Colonic mucosa (tissue), 4 donors: ENCODE measurements at regions not wholly inside any gene's neighbourhood (a gene's known extent, or its start where the extent isn't known, plus 50 kb on each side); places are given as distances from the start of the nearest gene placed in this dataset.
A peak's percentile ranks its signal among the peaks of the same experiment; 100 is the strongest.

Experiments
- DNase-seq: peaks from one replicate; pipeline ENCODE4 v3.0.0-alpha.2; 2020
- H3K27ac ChIP-seq: fragments of 200-600 bp; one replicate; pipeline ENCODE4 v1.8.0; 2021
- H3K27me3 ChIP-seq: fragments of 200-600 bp; one replicate; pipeline ENCODE4 v1.8.0; 2021
- H3K36me3 ChIP-seq: fragments of 200-600 bp; one replicate; pipeline ENCODE4 v1.8.0; 2021
- H3K4me1 ChIP-seq: fragments of 200-600 bp; one replicate; pipeline ENCODE4 v1.8.0; 2021; ENCODE audit warnings: mild to moderate bottlenecking
- H3K4me3 ChIP-seq: fragments of 200-600 bp; one replicate; pipeline ENCODE4 v1.8.0; 2021
- H3K9ac ChIP-seq, 2 donors: one replicate each; pipeline ENCODE4 v1.7.0; 2013; ENCODE audit warnings: control low read depth in 2 of 2, low read depth in 2 of 2, low read length in 2 of 2
- H3K9me3 ChIP-seq: fragments of 200-600 bp; one replicate; pipeline ENCODE4 v1.8.0; 2021
- CTCF ChIP-seq: fragments of 200-600 bp; IDR thresholded peaks from one replicate; pipeline ENCODE4 v1.8.0; 2022; ENCODE audit warnings: antibody characterized with exemption, mild to moderate bottlenecking
- intact Hi-C: fragments of 100-400 bp; cut with DNase I; formaldehyde crosslinking; loops from one replicate; pipeline ENCODE4 v1.14.1; 2022
- donor health status: healthy.
- donor health status: DM: no; HTN: no; CAD: no.
- donor health status: DM: no; HTN: no; CAD: no.

DNA sequence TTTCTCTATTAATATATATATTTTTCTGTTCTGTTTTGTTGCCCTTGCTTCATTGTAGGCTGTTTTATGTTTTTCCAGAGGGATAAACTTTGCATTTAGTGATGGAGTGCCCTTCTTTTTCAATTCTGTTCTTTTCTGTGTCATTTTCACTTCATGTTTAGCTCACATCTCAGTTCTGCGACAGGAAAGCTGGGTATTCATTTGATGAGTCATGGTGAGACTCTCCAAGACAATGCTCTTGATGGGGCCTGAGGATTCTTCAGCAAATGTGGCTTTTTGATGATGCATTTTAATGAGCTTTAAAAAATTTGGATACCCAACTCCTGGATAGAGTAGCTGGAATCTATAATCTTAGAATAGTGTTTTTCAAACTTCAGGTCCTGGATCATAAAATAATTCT is 56.5 kb upstream of the SPATA31D4 start:
- Histone ChIP-seq H3K36me3 (no peaks in the 10 kb centered on the region), H3K4me3 (no peak overlapping the region), H3K4me1 (no peaks in the 10 kb centered on the region), H3K9me3 (no peaks in the 10 kb centered on the region), H3K9ac (no peak overlapping the region), H3K27ac (no peak overlapping the region), H3K27me3 (no peaks in the 10 kb centered on the region)
- DNase-seq = no peak
- intact Hi-C loops = no loop called here
- no peak for TF ChIP-seq CTCF

GRCh38 chr9:81874250-81874649 is 54.0 kb upstream of the SPATA31D4 start:
- TF ChIP-seq CTCF = no peak
- H3K4me3 ChIP-seq = no peak overlapping the region
- intact Hi-C loops = no loop called here
- H3K27me3 ChIP-seq = no peaks in the 10 kb centered on the region
- H3K4me1 ChIP-seq = no peaks in the 10 kb centered on the region
- no peaks in the 10 kb centered on the region for H3K9me3 ChIP-seq
- H3K36me3 ChIP-seq = no peaks in the 10 kb centered on the region
- H3K27ac ChIP-seq = peak overlapping the region; percentile 41
- DNase-seq = no peak
- H3K9ac ChIP-seq = no peak overlapping the region

DNA sequence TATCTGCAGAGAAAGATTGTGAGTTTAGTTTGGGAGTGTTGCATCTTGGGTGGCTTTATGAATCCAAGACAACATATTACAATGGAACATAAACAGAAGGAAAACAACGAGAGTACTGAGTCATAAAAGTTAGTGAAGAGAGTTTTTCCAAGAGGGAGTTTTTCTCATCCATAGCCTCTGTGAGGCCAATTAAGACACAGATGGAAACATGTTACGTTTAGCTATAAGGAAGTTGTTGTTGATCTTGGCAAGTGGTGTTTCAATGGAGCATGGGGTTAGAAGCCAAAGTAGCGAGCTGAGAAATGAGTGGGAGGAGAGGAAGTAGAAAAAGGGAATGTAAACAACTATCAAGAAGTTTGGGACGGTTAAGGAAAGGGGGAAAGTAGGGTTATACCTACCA is 53.3 kb upstream of the SPATA31D4 start:
- no peaks in the 10 kb centered on the region for H3K9me3 ChIP-seq
- H3K9ac ChIP-seq = no peak overlapping the region
- H3K4me3 ChIP-seq = no peak overlapping the region
- peaks cover 1% of the 10 kb centered on the region for H3K4me1 ChIP-seq
- peak overlapping the region; percentile 41 for H3K27ac ChIP-seq
- H3K36me3 ChIP-seq = no peaks in the 10 kb centered on the region
- no peaks in the 10 kb centered on the region for H3K27me3 ChIP-seq
- TF ChIP-seq CTCF = no peak
- DNase-seq = peak; percentile 57
- intact Hi-C loops = no loop called here

GRCh38 chr9:81877047-81877446 is 51.2 kb upstream of the SPATA31D4 start:
- Histone ChIP-seq H3K4me3 (no peak overlapping the region), H3K9me3 (no peaks in the 10 kb centered on the region), H3K9ac (no peak overlapping the region), H3K27ac (peak overlapping the region; percentile 43), H3K4me1 (peaks cover 4% of the 10 kb centered on the region), H3K27me3 (no peaks in the 10 kb centered on the region), H3K36me3 (no peaks in the 10 kb centered on the region)
- intact Hi-C loops = no loop called here
- no peak for TF ChIP-seq CTCF
- DNase-seq = peak; percentile 78
